ENCODE measurements at regions not wholly inside any gene's neighbourhood (a gene's known extent, or its start where the extent isn't known, plus 50 kb on each side); places are given as distances from the start of the nearest gene placed in this dataset.
A peak's percentile ranks its signal among the peaks of the same experiment; 100 is the strongest.

DNA sequence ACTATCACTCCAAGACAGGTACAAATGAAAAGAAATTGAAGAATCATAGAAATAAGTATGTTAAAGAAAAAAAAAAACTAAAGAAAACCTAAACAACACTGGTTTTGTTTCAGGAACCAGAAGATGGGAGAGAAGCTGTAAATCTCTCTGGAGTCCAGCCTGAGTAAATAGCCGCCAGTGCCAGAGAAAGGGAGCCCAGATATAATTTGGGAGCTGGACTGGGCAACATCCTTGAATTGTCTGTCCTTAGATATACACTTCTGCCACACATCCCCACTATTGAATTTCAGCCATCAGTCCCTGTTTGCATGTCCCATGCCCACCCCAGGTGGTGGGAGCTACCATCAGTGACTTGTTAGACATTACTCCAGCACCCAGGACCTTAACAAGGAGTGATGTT is 979.6 kb downstream of the DTWD2 start:
- H2AFZ ChIP-seq (ENCODE audit: low read length) = no peak overlapping the region
- no peaks in the 10 kb centered on the region for H3K36me3 ChIP-seq (replicated peaks; ENCODE audit: insufficient read depth, low read length)
- H3K27ac ChIP-seq (ENCODE audit: low read length) = no peak overlapping the region
- H3K9me3 ChIP-seq (replicated peaks; ENCODE audit: insufficient read depth, low read length) = no peaks in the 10 kb centered on the region
- H3K4me3 ChIP-seq (ENCODE audit: low read length) = no peak overlapping the region
- no peaks in the 10 kb centered on the region for H3F3A ChIP-seq (ENCODE audit: insufficient read depth, low read length)
- H3K27me3 ChIP-seq (replicated peaks; ENCODE audit: insufficient read depth, low read length) = no peaks in the 10 kb centered on the region
- H3K79me2 ChIP-seq (ENCODE audit: low read length) = no peaks in the 10 kb centered on the region
- H3K9ac ChIP-seq (ENCODE audit: low read length) = no peak overlapping the region
- H4K20me1 ChIP-seq (ENCODE audit: insufficient read depth, low read length) = no peaks in the 10 kb centered on the region
- DNase-seq = no peak
- no peak for TF ChIP-seq EZH2phosphoT487 (IDR thresholded peaks at IDR 0.05; ENCODE audit: low read length)
- no peak for TF ChIP-seq EZH2 (optimal IDR thresholded peaks at IDR 0.05; ENCODE audit: low read depth, low read length)
- no peaks in the 10 kb centered on the region for H3K9me2 ChIP-seq (replicated peaks; ENCODE audit: insufficient read depth, low read length)
- H3K4me1 ChIP-seq (ENCODE audit: low read length) = no peaks in the 10 kb centered on the region
- no peak overlapping the region for H3K4me2 ChIP-seq (ENCODE audit: low read depth, low read length)

DNA sequence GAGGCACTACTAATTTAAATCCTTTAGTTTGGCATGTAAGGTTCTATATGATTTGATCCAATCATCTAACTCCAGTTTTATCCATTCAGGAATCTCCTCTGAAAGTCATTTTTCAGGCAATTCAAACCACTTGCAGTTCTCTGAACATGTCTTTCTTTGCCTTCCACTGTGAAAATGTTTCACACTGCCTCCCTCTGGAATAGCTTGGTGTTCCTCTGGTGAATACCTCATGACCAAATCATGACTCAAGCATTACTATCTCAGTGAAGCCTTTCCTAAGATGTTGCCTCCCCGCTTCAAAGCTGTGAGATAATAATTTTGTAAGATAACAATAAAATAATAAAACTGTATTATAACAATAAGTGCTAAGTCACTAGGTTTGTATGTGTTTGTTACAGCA is 981.1 kb downstream of the DTWD2 start:
- Histone ChIP-seq H3F3A (ENCODE audit: insufficient read depth, low read length) (no peaks in the 10 kb centered on the region), H3K36me3 (replicated peaks; ENCODE audit: insufficient read depth, low read length) (no peaks in the 10 kb centered on the region), H3K9ac (ENCODE audit: low read length) (no peak overlapping the region), H3K79me2 (ENCODE audit: low read length) (no peaks in the 10 kb centered on the region), H3K27me3 (replicated peaks; ENCODE audit: insufficient read depth, low read length) (no peaks in the 10 kb centered on the region), H3K4me1 (ENCODE audit: low read length) (no peaks in the 10 kb centered on the region), H3K4me2 (ENCODE audit: low read depth, low read length) (no peak overlapping the region), H3K27ac (ENCODE audit: low read length) (no peak overlapping the region), H3K9me3 (replicated peaks; ENCODE audit: insufficient read depth, low read length) (no peaks in the 10 kb centered on the region), H3K4me3 (ENCODE audit: low read length) (no peak overlapping the region), H3K9me2 (replicated peaks; ENCODE audit: insufficient read depth, low read length) (no peaks in the 10 kb centered on the region), H2AFZ (ENCODE audit: low read length) (no peak overlapping the region), H4K20me1 (ENCODE audit: insufficient read depth, low read length) (no peaks in the 10 kb centered on the region)
- no peak for DNase-seq
- no peak for TF ChIP-seq EZH2phosphoT487 (IDR thresholded peaks at IDR 0.05; ENCODE audit: low read length)
- TF ChIP-seq, protein P1, sequence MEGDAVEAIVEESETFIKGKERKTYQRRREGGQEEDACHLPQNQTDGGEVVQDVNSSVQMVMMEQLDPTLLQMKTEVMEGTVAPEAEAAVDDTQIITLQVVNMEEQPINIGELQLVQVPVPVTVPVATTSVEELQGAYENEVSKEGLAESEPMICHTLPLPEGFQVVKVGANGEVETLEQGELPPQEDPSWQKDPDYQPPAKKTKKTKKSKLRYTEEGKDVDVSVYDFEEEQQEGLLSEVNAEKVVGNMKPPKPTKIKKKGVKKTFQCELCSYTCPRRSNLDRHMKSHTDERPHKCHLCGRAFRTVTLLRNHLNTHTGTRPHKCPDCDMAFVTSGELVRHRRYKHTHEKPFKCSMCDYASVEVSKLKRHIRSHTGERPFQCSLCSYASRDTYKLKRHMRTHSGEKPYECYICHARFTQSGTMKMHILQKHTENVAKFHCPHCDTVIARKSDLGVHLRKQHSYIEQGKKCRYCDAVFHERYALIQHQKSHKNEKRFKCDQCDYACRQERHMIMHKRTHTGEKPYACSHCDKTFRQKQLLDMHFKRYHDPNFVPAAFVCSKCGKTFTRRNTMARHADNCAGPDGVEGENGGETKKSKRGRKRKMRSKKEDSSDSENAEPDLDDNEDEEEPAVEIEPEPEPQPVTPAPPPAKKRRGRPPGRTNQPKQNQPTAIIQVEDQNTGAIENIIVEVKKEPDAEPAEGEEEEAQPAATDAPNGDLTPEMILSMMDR (IDR thresholded peaks at IDR 0.05; ENCODE audit: low read length) = no peak
- TF ChIP-seq EZH2 (optimal IDR thresholded peaks at IDR 0.05; ENCODE audit: low read depth, low read length) = no peak

GRCh38 chr5:118006219-118006618 is 982.1 kb downstream of the DTWD2 start:
- no peaks in the 10 kb centered on the region for H4K20me1 ChIP-seq (ENCODE audit: insufficient read depth, low read length)
- no peak for DNase-seq
- H3K4me3 ChIP-seq (ENCODE audit: low read length) = no peak overlapping the region
- H3K9ac ChIP-seq (ENCODE audit: low read length) = no peak overlapping the region
- H3K36me3 ChIP-seq (replicated peaks; ENCODE audit: insufficient read depth, low read length) = no peaks in the 10 kb centered on the region
- no peaks in the 10 kb centered on the region for H3K9me2 ChIP-seq (replicated peaks; ENCODE audit: insufficient read depth, low read length)
- no peaks in the 10 kb centered on the region for H3K27me3 ChIP-seq (replicated peaks; ENCODE audit: insufficient read depth, low read length)
- no peak overlapping the region for H3K27ac ChIP-seq (ENCODE audit: low read length)
- H3K9me3 ChIP-seq (replicated peaks; ENCODE audit: insufficient read depth, low read length) = no peaks in the 10 kb centered on the region
- H3K4me1 ChIP-seq (ENCODE audit: low read length) = peaks cover 4% of the 10 kb centered on the region; the same call in 1 of the 2 replicates
- H3F3A ChIP-seq (ENCODE audit: insufficient read depth, low read length) = no peaks in the 10 kb centered on the region
- no peak overlapping the region for H3K4me2 ChIP-seq (ENCODE audit: low read depth, low read length)
- H3K79me2 ChIP-seq (ENCODE audit: low read length) = no peaks in the 10 kb centered on the region
- H2AFZ ChIP-seq (ENCODE audit: low read length) = no peak overlapping the region
- TF ChIP-seq EZH2 (optimal IDR thresholded peaks at IDR 0.05; ENCODE audit: low read depth, low read length) (no peak), EZH2phosphoT487 (IDR thresholded peaks at IDR 0.05; ENCODE audit: low read length) (no peak)
- TF ChIP-seq, protein P1 (IDR thresholded peaks at IDR 0.05; ENCODE audit: low read length) = no peak

DNA sequence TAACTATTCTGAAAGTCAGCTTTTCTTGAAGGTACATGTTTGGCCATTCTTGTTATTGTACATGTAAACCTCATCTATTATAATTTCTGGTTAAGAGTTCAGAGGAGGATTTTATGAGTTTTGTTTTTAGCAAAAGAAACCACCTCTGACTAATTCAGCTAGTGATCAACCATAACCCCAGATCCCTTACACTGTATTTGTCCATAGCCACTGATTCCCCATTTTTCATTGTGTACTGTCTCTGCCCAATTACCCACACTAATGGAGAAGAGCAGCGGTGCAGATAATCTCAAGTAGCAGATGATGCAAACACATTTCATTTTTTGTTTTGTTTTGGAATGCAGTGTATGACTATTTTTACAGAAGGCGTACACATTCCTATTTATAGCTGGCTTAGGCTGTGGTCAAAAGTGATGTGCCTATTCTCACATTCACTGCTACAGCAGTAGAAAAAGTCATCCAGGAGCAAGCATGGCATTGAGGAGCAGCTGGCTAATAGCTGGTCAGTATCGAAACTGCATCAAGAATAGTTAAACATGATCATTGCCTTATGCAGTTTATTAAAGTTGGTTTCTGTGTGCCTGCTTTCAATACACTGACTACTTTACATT is 988.3 kb downstream of the DTWD2 start:
- Histone ChIP-seq H3K27ac (ENCODE audit: low read length) (peak overlapping the region; percentile 36; the same call in 1 of the 2 replicates), H3K79me2 (ENCODE audit: low read length) (no peaks in the 10 kb centered on the region), H3K4me2 (ENCODE audit: low read depth, low read length) (peak overlapping the region; percentile 28), H3K9me2 (replicated peaks; ENCODE audit: insufficient read depth, low read length) (no peaks in the 10 kb centered on the region), H3F3A (ENCODE audit: insufficient read depth, low read length) (peaks cover 14% of the 10 kb centered on the region), H3K9ac (ENCODE audit: low read length) (no peak overlapping the region), H3K4me3 (ENCODE audit: low read length) (no peak overlapping the region), H4K20me1 (ENCODE audit: insufficient read depth, low read length) (no peaks in the 10 kb centered on the region), H3K4me1 (ENCODE audit: low read length) (peaks cover 23% of the 10 kb centered on the region), H3K27me3 (replicated peaks; ENCODE audit: insufficient read depth, low read length) (no peaks in the 10 kb centered on the region), H3K9me3 (replicated peaks; ENCODE audit: insufficient read depth, low read length) (no peaks in the 10 kb centered on the region), H3K36me3 (replicated peaks; ENCODE audit: insufficient read depth, low read length) (no peaks in the 10 kb centered on the region), H2AFZ (ENCODE audit: low read length) (no peak overlapping the region)
- TF ChIP-seq EZH2phosphoT487 (IDR thresholded peaks at IDR 0.05; ENCODE audit: low read length) = no peak
- TF ChIP-seq EZH2 (optimal IDR thresholded peaks at IDR 0.05; ENCODE audit: low read depth, low read length) = no peak
- TF ChIP-seq, protein P1 (IDR thresholded peaks at IDR 0.05; ENCODE audit: low read length) = no peak
- DNase-seq = peak; percentile 92
